HS-27A (cell line): ENCODE measurements at regions not wholly inside any gene's neighbourhood (a gene's known extent, or its start where the extent isn't known, plus 50 kb on each side); places are given as distances from the start of the nearest gene placed in this dataset.
"Not testable (repeated sequence)": the region's sequence is repeated elsewhere in the genome, so short reads cannot be mapped to it uniquely, and the experiment has no call there.

ENCODE experiments used
- DNase-seq: peaks from one replicate; pipeline ENCODE4 v3.0.0-alpha.2; 2012; ENCODE audit warnings: low read depth, missing footprints

- no peak for DNase-seq
Measured at GRCh38 chr4:74544655-74545361, 99.9 kb downstream of the AREG start.

GRCh38 chr4:74545448-74545847 is 100.5 kb downstream of the AREG start:
- no peak for DNase-seq

- no peak for DNase-seq
Measured at GRCh38 chr4:74546057-74546456, 101.1 kb downstream of the AREG start.

- DNase-seq, result no peak
Measured at GRCh38 chr4:74547042-74547441, 102.1 kb downstream of the AREG start.

- DNase-seq, result no peak
Measured at GRCh38 chr4:74548561-74548960, 103.6 kb downstream of the AREG start.

- no peak for DNase-seq
Measured at GRCh38 chr4:74549936-74550335, 105.0 kb downstream of the AREG start.

GRCh38 chr4:74555231-74555630 is 110.3 kb downstream of the AREG start:
- no peak for DNase-seq

GRCh38 chr4:74555843-74556242 is 110.9 kb downstream of the AREG start:
- no peak for DNase-seq

- DNase-seq, result no peak
Measured at GRCh38 chr4:74559853-74560252, 114.9 kb downstream of the AREG start.

- DNase-seq, result no peak
Measured at GRCh38 chr4:74567981-74568380, 123.0 kb downstream of the AREG start.

GRCh38 chr4:74570095-74570494 is 125.2 kb downstream of the AREG start:
- no peak for DNase-seq

- DNase-seq, result no peak
Measured at GRCh38 chr4:74578329-74578728, 133.4 kb downstream of the AREG start.

- DNase-seq, result not testable (repeated sequence)
Measured at GRCh38 chr4:74578865-74579264, 133.9 kb downstream of the AREG start.

- DNase-seq, result no peak
Measured at GRCh38 chr4:74583089-74583700, 138.3 kb downstream of the AREG start.

- DNase-seq, result no peak
Measured at GRCh38 chr4:74583757-74584156, 138.8 kb downstream of the AREG start.

GRCh38 chr4:74588350-74588749 is 143.4 kb downstream of the AREG start:
- DNase-seq, result no peak

GRCh38 chr4:74590476-74590875 is 145.5 kb downstream of the AREG start:
- no peak for DNase-seq

GRCh38 chr4:74598611-74599325 is 153.8 kb downstream of the AREG start:
- DNase-seq, result no peak

GRCh38 chr4:74603186-74603585 is 158.2 kb downstream of the AREG start:
- no peak for DNase-seq

GRCh38 chr4:74608151-74608949 is 163.4 kb downstream of the AREG start:
- DNase-seq, result no peak

GRCh38 chr4:74610491-74610890 is 165.6 kb downstream of the AREG start:
- no peak for DNase-seq

- no peak for DNase-seq
Measured at GRCh38 chr4:74612837-74613236, 167.9 kb downstream of the AREG start.
